ENCODE measurements at regions not wholly inside any gene's neighbourhood (a gene's known extent, or its start where the extent isn't known, plus 50 kb on each side); places are given as distances from the start of the nearest gene placed in this dataset.

DNA sequence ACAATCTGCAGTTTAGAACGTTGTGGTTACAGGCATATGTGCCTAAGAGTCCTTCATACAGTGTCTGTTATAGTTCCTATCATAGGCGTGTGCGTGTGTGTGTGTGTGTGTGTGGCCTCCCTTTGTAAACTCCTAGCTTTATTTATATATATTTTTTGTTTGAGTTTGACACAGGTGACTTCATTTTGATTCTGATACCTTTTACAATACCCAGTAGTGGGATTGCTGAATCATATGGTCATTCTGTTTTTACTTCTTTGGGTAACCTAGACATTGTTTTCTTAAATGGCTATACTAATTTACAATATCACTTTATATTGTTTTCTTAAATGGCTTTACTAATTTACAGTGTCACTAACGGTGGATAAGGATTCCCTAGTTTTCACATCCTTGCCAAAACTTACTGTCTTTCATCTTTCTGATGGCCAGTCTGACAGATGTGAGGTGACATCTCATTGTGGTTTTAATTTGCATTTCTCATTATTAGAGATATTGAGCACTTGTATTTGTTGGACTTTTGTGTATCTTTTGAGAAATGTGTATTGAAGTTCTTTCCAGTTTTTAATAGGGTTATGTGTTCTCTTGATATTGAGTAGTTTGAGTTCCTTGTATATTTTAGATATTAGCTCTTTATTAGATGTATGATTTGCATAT lies 211.1 kb upstream of the NUDT6 start:
- H4K20me1 ChIP-seq (ENCODE audit: control insufficient read depth, insufficient read depth) = no peaks in the 10 kb centered on the region
- POLR2A ChIA-PET = interaction anchor here (0.7 kb wide), 1 partner anchor 159 kb away, joined by 5 read pairs; no protein-coding TSS in a partner anchor
- H3K9ac ChIP-seq (ENCODE audit: control insufficient read depth, insufficient read depth, low read length) = no peak overlapping the region
- RAD21 ChIA-PET (ENCODE audit: unreplicated experiment) = no interaction called here
- in situ Hi-C loops (cut with MboI) = no loop called here
- H3K4me1 ChIP-seq (ENCODE audit: control insufficient read depth, insufficient read depth, low read length) = no peaks in the 10 kb centered on the region; the same call in 1 of the 2 replicates
- no peaks in the 10 kb centered on the region for H3K79me2 ChIP-seq (ENCODE audit: control insufficient read depth, insufficient read depth, low read length)
- peak; percentile 52 for FAIRE-seq
- H3K9me3 ChIP-seq (replicated peaks; ENCODE audit: control insufficient read depth, insufficient read depth, low read length) = no peaks in the 10 kb centered on the region
- peak; percentile 81 for ATAC-seq
- no peak overlapping the region for H3K27ac ChIP-seq (ENCODE audit: control insufficient read depth, insufficient read depth)
- no peak overlapping the region for H3K4me2 ChIP-seq (ENCODE audit: control insufficient read depth, insufficient read depth)
- H2AFZ ChIP-seq (ENCODE audit: control insufficient read depth, low read depth, low read length) = no peak overlapping the region
- no peak for DNase-seq (ENCODE audit: low read depth, low spot score)
- SMC1A ChIA-PET (ENCODE audit: uncharacterized antibody, unreplicated experiment) = interaction anchor here (1.2 kb wide), 1 partner anchor 29 kb away, joined by 3 read pairs; no protein-coding TSS in a partner anchor
- no peaks in the 10 kb centered on the region for H3K27me3 ChIP-seq (replicated peaks in 1 of 2; ENCODE audit: control insufficient read depth in 2 of 2, insufficient read depth in 2 of 2, low read length in 1 of 2)
- intact Hi-C loops (cut with micrococcal nuclease; ENCODE audit: unreplicated experiment) = no loop called here
- CTCF ChIA-PET = no interaction called here
- no TSS peak for BruUV-seq (replicated peaks)
- no peak overlapping the region for H3K4me3 ChIP-seq
- no peaks in the 10 kb centered on the region for H3K36me3 ChIP-seq (ENCODE audit: control insufficient read depth in 2 of 2, insufficient read depth in 2 of 2, low read length in 1 of 2)
- WGBS (ENCODE audit: insufficient coverage, insufficient replicate concordance, low lambda C conversion rate, missing lambda C conversion rate) = 51% methylated on average over 4 of the region's 4 CpGs
- TF ChIP-seq PML (IDR thresholded peaks at IDR 0.05; ENCODE audit: low read length) = no peak
- peak; percentile 47; the same call in 1 of the 2 replicates for TF ChIP-seq NFIC (IDR thresholded peaks at IDR 0.05; ENCODE audit: low read depth, low read length)
- no peak for TF ChIP-seq RAD21 (IDR thresholded peaks at IDR 0.05; ENCODE audit: insufficient read depth, low read depth, low read length)
- TF ChIP-seq, protein P1, sequence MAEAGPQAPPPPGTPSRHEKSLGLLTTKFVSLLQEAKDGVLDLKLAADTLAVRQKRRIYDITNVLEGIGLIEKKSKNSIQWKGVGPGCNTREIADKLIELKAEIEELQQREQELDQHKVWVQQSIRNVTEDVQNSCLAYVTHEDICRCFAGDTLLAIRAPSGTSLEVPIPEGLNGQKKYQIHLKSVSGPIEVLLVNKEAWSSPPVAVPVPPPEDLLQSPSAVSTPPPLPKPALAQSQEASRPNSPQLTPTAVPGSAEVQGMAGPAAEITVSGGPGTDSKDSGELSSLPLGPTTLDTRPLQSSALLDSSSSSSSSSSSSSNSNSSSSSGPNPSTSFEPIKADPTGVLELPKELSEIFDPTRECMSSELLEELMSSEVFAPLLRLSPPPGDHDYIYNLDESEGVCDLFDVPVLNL (IDR thresholded peaks at IDR 0.05; ENCODE audit: low read depth, low read length) = no peak
- TF ChIP-seq ZNF217 (IDR thresholded peaks at IDR 0.05) = no peak
- no peak for TF ChIP-seq ZNF207 (IDR thresholded peaks at IDR 0.05; ENCODE audit: borderline replicate concordance)
- no peak for TF ChIP-seq PAX8 (IDR thresholded peaks at IDR 0.05)
- TF ChIP-seq MTA2 (IDR thresholded peaks at IDR 0.05; ENCODE audit: low read depth) = no peak
- TF ChIP-seq DPF2 (IDR thresholded peaks at IDR 0.05) = no peak
- TF ChIP-seq GABPA (IDR thresholded peaks at IDR 0.05; ENCODE audit: low read depth) = peak; percentile 18; the same call in 1 of the 2 replicates
- TF ChIP-seq, protein P2, sequence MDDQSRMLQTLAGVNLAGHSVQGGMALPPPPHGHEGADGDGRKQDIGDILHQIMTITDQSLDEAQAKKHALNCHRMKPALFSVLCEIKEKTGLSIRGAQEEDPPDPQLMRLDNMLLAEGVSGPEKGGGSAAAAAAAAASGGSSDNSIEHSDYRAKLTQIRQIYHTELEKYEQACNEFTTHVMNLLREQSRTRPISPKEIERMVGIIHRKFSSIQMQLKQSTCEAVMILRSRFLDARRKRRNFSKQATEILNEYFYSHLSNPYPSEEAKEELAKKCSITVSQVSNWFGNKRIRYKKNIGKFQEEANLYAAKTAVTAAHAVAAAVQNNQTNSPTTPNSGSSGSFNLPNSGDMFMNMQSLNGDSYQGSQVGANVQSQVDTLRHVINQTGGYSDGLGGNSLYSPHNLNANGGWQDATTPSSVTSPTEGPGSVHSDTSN (IDR thresholded peaks at IDR 0.05; ENCODE audit: insufficient replicate concordance, low read depth, low read length) = no peak
- TF ChIP-seq CHD1 (IDR thresholded peaks at IDR 0.05; ENCODE audit: low read depth, low read length) = no peak
- no peak for TF ChIP-seq CUX1 (IDR thresholded peaks at IDR 0.05; ENCODE audit: insufficient replicate concordance, low read depth, low read length)
- TF ChIP-seq, protein P3, sequence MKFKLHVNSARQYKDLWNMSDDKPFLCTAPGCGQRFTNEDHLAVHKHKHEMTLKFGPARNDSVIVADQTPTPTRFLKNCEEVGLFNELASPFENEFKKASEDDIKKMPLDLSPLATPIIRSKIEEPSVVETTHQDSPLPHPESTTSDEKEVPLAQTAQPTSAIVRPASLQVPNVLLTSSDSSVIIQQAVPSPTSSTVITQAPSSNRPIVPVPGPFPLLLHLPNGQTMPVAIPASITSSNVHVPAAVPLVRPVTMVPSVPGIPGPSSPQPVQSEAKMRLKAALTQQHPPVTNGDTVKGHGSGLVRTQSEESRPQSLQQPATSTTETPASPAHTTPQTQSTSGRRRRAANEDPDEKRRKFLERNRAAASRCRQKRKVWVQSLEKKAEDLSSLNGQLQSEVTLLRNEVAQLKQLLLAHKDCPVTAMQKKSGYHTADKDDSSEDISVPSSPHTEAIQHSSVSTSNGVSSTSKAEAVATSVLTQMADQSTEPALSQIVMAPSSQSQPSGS (IDR thresholded peaks at IDR 0.05; ENCODE audit: low read length) = 0 out of 2 replicates have a peak, but pooled peaks have one; percentile 25
- TF ChIP-seq NRF1 (conservative IDR thresholded peaks at IDR 0.05; ENCODE audit: low read depth, low read length) = no peak
- no peak for TF ChIP-seq CEBPB (IDR thresholded peaks at IDR 0.05; ENCODE audit: borderline replicate concordance in 1 of 2, low read depth in 2 of 2, low read length in 2 of 2)
